ENCODE measurements at regions not wholly inside any gene's neighbourhood (a gene's known extent, or its start where the extent isn't known, plus 50 kb on each side); places are given as distances from the start of the nearest gene placed in this dataset.

DNA sequence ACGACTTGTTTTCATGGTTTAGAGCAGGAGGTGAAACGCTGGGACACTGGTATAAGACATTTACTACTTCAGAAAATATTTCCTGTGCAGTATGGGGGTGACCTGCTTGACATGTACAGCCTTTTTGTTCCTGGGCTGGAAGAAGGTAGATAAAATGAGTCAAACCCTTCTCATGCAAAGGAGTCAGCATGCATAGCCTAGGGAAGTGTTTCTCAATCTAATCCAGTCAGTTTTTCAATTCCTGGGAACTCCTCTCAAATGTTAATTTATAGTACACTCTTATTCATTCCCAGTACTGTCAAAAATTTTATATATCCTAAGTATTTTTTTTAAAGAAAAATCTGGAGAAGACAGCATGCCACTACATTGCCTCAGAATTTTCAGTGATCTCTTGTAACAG lies 154.7 kb upstream of the GUCY1A2 start:
- DNase-seq: no peak
- Histone ChIP-seq H3K36me3 (no peaks in the 10 kb centered on the region), H3K27me3 (no peaks in the 10 kb centered on the region), H3K9me3 (no peaks in the 10 kb centered on the region), H3K4me3 (no peak overlapping the region), H3K27ac (no peak overlapping the region), H3K4me1 (no peaks in the 10 kb centered on the region)
- intact Hi-C loops (cut with DNase I): no loop called here
- WGBS, 2 donors: 47 to 56% methylated on average over 2 of the region's 2 CpGs
- no peak for TF ChIP-seq CTCF (IDR thresholded peaks at IDR 0.05)

GRCh38 chr11:107157809-107158187 lies 139.5 kb upstream of the GUCY1A2 start:
- DNase-seq: no peak
- TF ChIP-seq EP300 (IDR thresholded peaks at IDR 0.05) (no peak), POLR2A (IDR thresholded peaks at IDR 0.05) (no peak), CTCF (IDR thresholded peaks at IDR 0.05) (no peak), POLR2AphosphoS5 (IDR thresholded peaks at IDR 0.05) (no peak)
- Histone ChIP-seq H3K9me3 (no peaks in the 10 kb centered on the region), H3K4me3 (no peak overlapping the region), H3K27ac (no peak overlapping the region), H3K4me1 (no peaks in the 10 kb centered on the region), H3K36me3 (no peaks in the 10 kb centered on the region), H3K27me3 (no peaks in the 10 kb centered on the region)
- WGBS, 2 donors: 0 to 78% methylated on average over 1 of the region's 1 CpG
- intact Hi-C loops (cut with DNase I): no loop called here

GRCh38 chr11:107157146-107157808 lies 139.0 kb upstream of the GUCY1A2 start:
- Histone ChIP-seq H3K4me3 (no peak overlapping the region), H3K27me3 (no peaks in the 10 kb centered on the region), H3K27ac (no peak overlapping the region), H3K4me1 (no peaks in the 10 kb centered on the region), H3K9me3 (no peaks in the 10 kb centered on the region), H3K36me3 (no peaks in the 10 kb centered on the region)
- 67 to 71% methylated on average over 3 of the region's 3 CpGs for WGBS, 2 donors
- no peak for TF ChIP-seq CTCF (IDR thresholded peaks at IDR 0.05)
- TF ChIP-seq POLR2A (IDR thresholded peaks at IDR 0.05): no peak
- TF ChIP-seq POLR2AphosphoS5 (IDR thresholded peaks at IDR 0.05): no peak
- TF ChIP-seq EP300 (IDR thresholded peaks at IDR 0.05): no peak
- intact Hi-C loops (cut with DNase I): no loop called here
- no peak for DNase-seq

GRCh38 chr11:107151579-107151978 lies 133.3 kb upstream of the GUCY1A2 start:
- H3K9me3 ChIP-seq: no peaks in the 10 kb centered on the region
- no peaks in the 10 kb centered on the region for H3K36me3 ChIP-seq
- H3K27me3 ChIP-seq: no peaks in the 10 kb centered on the region

More at GRCh38 chr11:107151579-107151978, 133.3 kb upstream of the GUCY1A2 start:
- DNase-seq: no peak
- Histone ChIP-seq H3K27ac (no peak overlapping the region), H3K4me1 (no peaks in the 10 kb centered on the region), H3K4me3 (no peak overlapping the region)
- intact Hi-C loops (cut with DNase I): no loop called here
- TF ChIP-seq POLR2AphosphoS5 (IDR thresholded peaks at IDR 0.05) (no peak), CTCF (IDR thresholded peaks at IDR 0.05) (no peak), POLR2A (IDR thresholded peaks at IDR 0.05) (no peak), EP300 (IDR thresholded peaks at IDR 0.05) (no peak)
